H9 (cell line): ENCODE measurements at regions not wholly inside any gene's neighbourhood (a gene's known extent, or its start where the extent isn't known, plus 50 kb on each side); places are given as distances from the start of the nearest gene placed in this dataset.
"Not testable (repeated sequence)": the region's sequence is repeated elsewhere in the genome, so short reads cannot be mapped to it uniquely, and the experiment has no call there.

Experiments
- DNase-seq: peaks from one replicate; pipeline ENCODE4 v3.0.0-alpha.2; 2017
- H2AFZ ChIP-seq: one replicate; pipeline ENCODE4 v1.6.1; 2013; ENCODE audit warnings: mild to moderate bottlenecking, low read length, control low read depth, moderate library complexity
- H2AK5ac ChIP-seq: 2 replicates; pipeline ENCODE4 v1.6.1; 2013; ENCODE audit warnings: low read length, control low read depth, mixed read lengths; ENCODE audit not compliant: insufficient read length
- H2BK120ac ChIP-seq: one replicate; pipeline ENCODE4 v1.6.1; 2013; ENCODE audit warnings: low read depth, mild to moderate bottlenecking, low read length, control low read depth, inconsistent platforms; ENCODE audit not compliant: poor library complexity, severe bottlenecking
- H2BK12ac ChIP-seq: 2 replicates; pipeline ENCODE4 v1.6.1; 2013; ENCODE audit warnings: low read length, control low read depth, mixed read lengths, low read depth; ENCODE audit not compliant: insufficient read length
- H2BK15ac ChIP-seq: 2 replicates; pipeline ENCODE4 v1.6.1; 2013; ENCODE audit warnings: low read depth, low read length, control low read depth
- H2BK20ac ChIP-seq: one replicate; pipeline ENCODE4 v1.6.1; 2013; ENCODE audit warnings: low read depth, mild to moderate bottlenecking, low read length, control low read depth, inconsistent platforms; ENCODE audit not compliant: poor library complexity, severe bottlenecking
- H2BK5ac ChIP-seq: 2 replicates; pipeline ENCODE4 v1.6.1; 2013; ENCODE audit warnings: low read length, control low read depth, mixed read lengths; ENCODE audit not compliant: insufficient read length
- H3K14ac ChIP-seq: 2 replicates; pipeline ENCODE4 v1.6.1; 2013; ENCODE audit warnings: low read length, control low read depth; ENCODE audit not compliant: insufficient read depth
- H3K18ac ChIP-seq: 2 replicates; pipeline ENCODE4 v1.6.1; 2013; ENCODE audit warnings: low read depth, mild to moderate bottlenecking, mixed read lengths, low read length, control low read depth; ENCODE audit not compliant: insufficient read length
- H3K23ac ChIP-seq: 2 replicates; pipeline ENCODE4 v1.6.1; 2013; ENCODE audit warnings: low read length, control low read depth, mixed read lengths, low read depth; ENCODE audit not compliant: insufficient read length
- H3K23me2 ChIP-seq: 2 replicates; pipeline ENCODE4 v1.6.1; 2013; ENCODE audit warnings: low read depth, mild to moderate bottlenecking, mixed read lengths, low read length, control low read depth; ENCODE audit not compliant: insufficient read length, poor library complexity, severe bottlenecking
- H3K27ac ChIP-seq: 2 replicates; pipeline ENCODE4 v1.5.1; 2013; ENCODE audit warnings: low read length, control low read depth, mixed read lengths, low read depth; ENCODE audit not compliant: insufficient read length
- H3K27me3 ChIP-seq: 2 replicates; pipeline ENCODE4 v1.6.1; 2013; ENCODE audit warnings: low read length, control low read depth, inconsistent platforms; ENCODE audit not compliant: insufficient read depth
- H3K4ac ChIP-seq: 2 replicates; pipeline ENCODE4 v1.6.1; 2013; ENCODE audit warnings: low read depth, mild to moderate bottlenecking, control low read depth, inconsistent platforms, low read length, moderate library complexity
- H3K4me1 ChIP-seq: 2 replicates; pipeline ENCODE4 v1.6.1; 2013; ENCODE audit warnings: low read length, control low read depth, inconsistent platforms; ENCODE audit not compliant: insufficient read depth
- H3K4me2 ChIP-seq: 2 replicates; pipeline ENCODE4 v1.6.1; 2013; ENCODE audit warnings: low read length, control low read depth, mixed read lengths; ENCODE audit not compliant: insufficient read length, insufficient read depth
- H3K56ac ChIP-seq: 2 replicates; pipeline ENCODE4 v1.6.1; 2013; ENCODE audit warnings: low read depth, mild to moderate bottlenecking, mixed read lengths, low read length, control low read depth; ENCODE audit not compliant: insufficient read length
- H3K79me1 ChIP-seq: 2 replicates; pipeline ENCODE4 v1.6.1; 2013; ENCODE audit warnings: low read depth, mild to moderate bottlenecking, moderate library complexity, low read length, control low read depth, inconsistent platforms; ENCODE audit not compliant: insufficient read depth, poor library complexity, severe bottlenecking
- H3K79me2 ChIP-seq: 2 replicates; pipeline ENCODE4 v1.6.1; 2013; ENCODE audit warnings: low read length, control low read depth, inconsistent platforms; ENCODE audit not compliant: insufficient read depth
- H3K9ac ChIP-seq: 2 replicates; pipeline ENCODE4 v1.6.1; 2013; ENCODE audit warnings: low read length, control low read depth, mixed read lengths; ENCODE audit not compliant: insufficient read length; ENCODE audit errors: extremely low read depth
- H3K9me3 ChIP-seq: one replicate; pipeline ENCODE4 v1.6.1; 2013; ENCODE audit warnings: low read depth, low read length, inconsistent platforms; ENCODE audit not compliant: control insufficient read depth
- H3T11ph ChIP-seq: one replicate; pipeline ENCODE4 v1.6.1; 2013; ENCODE audit warnings: mild to moderate bottlenecking, low read length, control low read depth, inconsistent platforms
- H4K20me1 ChIP-seq: one replicate; pipeline ENCODE4 v1.6.1; 2013; ENCODE audit not compliant: control insufficient read depth, insufficient read length, insufficient read depth
- H4K5ac ChIP-seq: 2 replicates; pipeline ENCODE4 v1.6.1; 2013; ENCODE audit warnings: low read depth, mild to moderate bottlenecking, mixed read lengths, low read length, control low read depth; ENCODE audit not compliant: insufficient read length
- H4K8ac ChIP-seq: replicated peaks from 2 replicates; pipeline ENCODE4 v1.6.1; 2013; ENCODE audit warnings: low read length, control low read depth, mixed read lengths, low read depth; ENCODE audit not compliant: insufficient read length
- H4K91ac ChIP-seq: 2 replicates; pipeline ENCODE4 v1.6.1; 2013; ENCODE audit warnings: low read depth, mild to moderate bottlenecking, moderate library complexity, mixed read lengths, low read length, control low read depth; ENCODE audit not compliant: insufficient read length
- H3K27ac Mint-ChIP-seq, 3 experiments: 2 replicates in 2 of 3; 3 replicates in 1 of 3; pipeline ENCODE4 v1.8.0; 2020 to 2021; ENCODE audit warnings: mixed read lengths in 3 of 3, mild to moderate bottlenecking in 1 of 3, moderate library complexity in 1 of 3
- H3K27me3 Mint-ChIP-seq: 2 replicates; pipeline ENCODE4 v1.8.0; 2021; ENCODE audit warnings: low read depth, mild to moderate bottlenecking, moderate library complexity, mixed read lengths
- H3K36me3 Mint-ChIP-seq, 3 experiments: 2 replicates in 2 of 3; 3 replicates in 1 of 3; pipeline ENCODE4 v1.8.0; 2020 to 2021; ENCODE audit warnings: low read depth in 3 of 3, mixed read lengths in 3 of 3; ENCODE audit not compliant: insufficient read depth in 1 of 3
- H3K4me1 Mint-ChIP-seq, 2 experiments: 2 replicates each; pipeline ENCODE4 v1.8.0; 2020; ENCODE audit warnings: mixed read lengths in 2 of 2
- H3K4me3 Mint-ChIP-seq, 2 experiments: 2 replicates in 1 of 2; 3 replicates in 1 of 2; pipeline ENCODE4 v1.8.0; 2020 to 2021; ENCODE audit warnings: mild to moderate bottlenecking in 2 of 2, mixed read lengths in 2 of 2, moderate library complexity in 1 of 2
- H3K9me3 Mint-ChIP-seq, 2 experiments: 2 replicates in 1 of 2; 3 replicates in 1 of 2; pipeline ENCODE4 v1.8.0; 2020; ENCODE audit warnings: mild to moderate bottlenecking in 2 of 2, mixed read lengths in 2 of 2, moderate library complexity in 1 of 2
- CTCF ChIP-seq: fragments of 200-600 bp; sonication (generic); conservative IDR thresholded peaks from 3 replicates; pipeline ENCODE4 v1.8.0; 2021; ENCODE audit warnings: antibody characterized with exemption, mild to moderate bottlenecking
- WGBS: extraction: QIAGEN DNeasy Blood & Tissue Kit; methylation state at CpG from one replicate; pipeline ENCODE4 v1.1.7; 2013; ENCODE audit warnings: missing lambda C conversion rate, low lambda C conversion rate, mixed read lengths; ENCODE audit not compliant: insufficient read length; ENCODE audit errors: extremely low coverage; 5-methylcytosine and 5-hydroxymethylcytosine counted together

GRCh38 chr7:131664570-131664969, 108.1 kb upstream of the PODXL start:
- no CpG with 5 or more reads among the region's 5 CpGs for WGBS

GRCh38 chr7:131662301-131662873, 106.0 kb upstream of the PODXL start:
- peaks cover 21 to 27% of the 10 kb centered on the region in 2 experiments for H3K4me1 Mint-ChIP-seq

More at GRCh38 chr7:131664570-131664969, 108.1 kb upstream of the PODXL start:
- Histone ChIP-seq H4K91ac (no peak overlapping the region), H2BK15ac (no peak overlapping the region), H4K8ac (no peak overlapping the region), H3K4ac (no peak overlapping the region), H3K9me3 (no peaks in the 10 kb centered on the region), H2BK120ac (no peak overlapping the region), H4K5ac (no peak overlapping the region), H3T11ph (no peak overlapping the region), H3K4me1 (peaks cover 9% of the 10 kb centered on the region; the same call in 1 of the 2 replicates), H3K9ac (no peak overlapping the region), H3K18ac (no peak overlapping the region), H2BK5ac (no peak overlapping the region), H3K23ac (no peak overlapping the region), H2AK5ac (no peak overlapping the region), H3K23me2 (no peaks in the 10 kb centered on the region), H3K14ac (no peak overlapping the region), H2BK20ac (no peak overlapping the region), H3K27me3 (no peaks in the 10 kb centered on the region), H3K4me2 (no peak overlapping the region), H2AFZ (no peak overlapping the region), H3K56ac (no peak overlapping the region), H3K79me2 (no peaks in the 10 kb centered on the region), H4K20me1 (no peaks in the 10 kb centered on the region), H3K27ac (no peak overlapping the region), H2BK12ac (no peak overlapping the region), H3K79me1 (no peaks in the 10 kb centered on the region)
- Mint-ChIP-seq H3K9me3 (peaks cover 13 to 15% of the 10 kb centered on the region in 2 experiments; a peak in 4 of 5 replicates), H3K4me1 (peaks cover 23 to 27% of the 10 kb centered on the region in 2 experiments), H3K27ac (no peak overlapping the region), H3K4me3 (no peak overlapping the region), H3K27me3 (peaks cover 7% of the 10 kb centered on the region), H3K36me3 (peaks cover 4 to 14% (median 10%) of the 10 kb centered on the region in 3 experiments)
- no peak for DNase-seq
- TF ChIP-seq CTCF = no peak

More at GRCh38 chr7:131662301-131662873, 106.0 kb upstream of the PODXL start:
- Mint-ChIP-seq H3K27ac (peak overlapping the region in 2 of 3 experiments; percentile 31 to 69; a peak in 3 of 7 replicates), H3K36me3 (peaks cover 4 to 14% (median 10%) of the 10 kb centered on the region in 3 experiments), H3K9me3 (peaks cover 13 to 15% of the 10 kb centered on the region in 2 experiments; a peak in 4 of 5 replicates)
- not testable (repeated sequence) for H3K14ac ChIP-seq, H3K4me3 Mint-ChIP-seq, H3K18ac ChIP-seq, H3K27me3 Mint-ChIP-seq, H4K91ac ChIP-seq, H3K56ac ChIP-seq, H3K4ac ChIP-seq, H3K27me3 ChIP-seq, H2BK12ac ChIP-seq, H3K4me2 ChIP-seq, H3K79me1 ChIP-seq, H4K20me1 ChIP-seq, H3K23ac ChIP-seq, H3T11ph ChIP-seq, H3K23me2 ChIP-seq, H2BK120ac ChIP-seq, H2BK15ac ChIP-seq, H2BK20ac ChIP-seq, H3K9ac ChIP-seq, H3K4me1 ChIP-seq, H3K27ac ChIP-seq, DNase-seq, H4K5ac ChIP-seq, H2AK5ac ChIP-seq, H2BK5ac ChIP-seq, H3K79me2 ChIP-seq, H2AFZ ChIP-seq, H4K8ac ChIP-seq, H3K9me3 ChIP-seq
- no CpG with 5 or more reads among the region's 15 CpGs for WGBS
